ENCODE measurements at regions not wholly inside any gene's neighbourhood (a gene's known extent, or its start where the extent isn't known, plus 50 kb on each side); places are given as distances from the start of the nearest gene placed in this dataset.

GRCh38 chr2:133819906-133820305, 251.6 kb upstream of the NCKAP5 start:
- no peak for TF ChIP-seq CTCF (IDR thresholded peaks at IDR 0.05; ENCODE audit: insufficient read depth, low read depth, low read length, missing control alignments)
- H3K4me3 ChIP-seq (ENCODE audit: low read length) = no peak overlapping the region
- no peak for DNase-seq (ENCODE audit: low read depth)

GRCh38 chr2:133821107-133821760, 253.0 kb upstream of the NCKAP5 start:
- DNase-seq (ENCODE audit: low read depth) = peak; percentile 35
- no peak for TF ChIP-seq CTCF (IDR thresholded peaks at IDR 0.05; ENCODE audit: insufficient read depth, low read depth, low read length, missing control alignments)
- H3K4me3 ChIP-seq (ENCODE audit: low read length) = no peak overlapping the region

- TF ChIP-seq CTCF (IDR thresholded peaks at IDR 0.05; ENCODE audit: insufficient read depth, low read depth, low read length, missing control alignments) = no peak
- DNase-seq (ENCODE audit: low read depth) = no peak
Measured at GRCh38 chr2:133822517-133823225, 254.4 kb upstream of the NCKAP5 start.

GRCh38 chr2:133823226-133823550, 254.9 kb upstream of the NCKAP5 start:
- TF ChIP-seq CTCF (IDR thresholded peaks at IDR 0.05; ENCODE audit: insufficient read depth, low read depth, low read length, missing control alignments) = no peak
- no peak for DNase-seq (ENCODE audit: low read depth)

More at GRCh38 chr2:133822517-133823225, 254.4 kb upstream of the NCKAP5 start:
- H3K4me3 ChIP-seq (ENCODE audit: low read length) = no peak overlapping the region

GRCh38 chr2:133824869-133825268, 256.6 kb upstream of the NCKAP5 start:
- DNase-seq (ENCODE audit: low read depth) = no peak
- TF ChIP-seq CTCF (IDR thresholded peaks at IDR 0.05; ENCODE audit: insufficient read depth, low read depth, low read length, missing control alignments) = no peak
- no peak overlapping the region for H3K4me3 ChIP-seq (ENCODE audit: low read length)

More at GRCh38 chr2:133823226-133823550, 254.9 kb upstream of the NCKAP5 start:
- H3K4me3 ChIP-seq (ENCODE audit: low read length) = no peak overlapping the region

- TF ChIP-seq CTCF (IDR thresholded peaks at IDR 0.05; ENCODE audit: insufficient read depth, low read depth, low read length, missing control alignments) = no peak
- H3K4me3 ChIP-seq (ENCODE audit: low read length) = no peak overlapping the region
- no peak for DNase-seq (ENCODE audit: low read depth)
Measured at GRCh38 chr2:133825778-133826177, 257.5 kb upstream of the NCKAP5 start.

- DNase-seq (ENCODE audit: low read depth) = no peak
- TF ChIP-seq CTCF (IDR thresholded peaks at IDR 0.05; ENCODE audit: insufficient read depth, low read depth, low read length, missing control alignments) = no peak
- H3K4me3 ChIP-seq (ENCODE audit: low read length) = no peak overlapping the region
Measured at GRCh38 chr2:133828913-133829312, 260.6 kb upstream of the NCKAP5 start.

Measured in epithelial cell of esophagus (primary cell).